HG02623 (cell line): ENCODE measurements at regions not wholly inside any gene's neighbourhood (a gene's known extent, or its start where the extent isn't known, plus 50 kb on each side); places are given as distances from the start of the nearest gene placed in this dataset.

Source experiments
- ATAC-seq: cut with Tn5 transposase; IDR thresholded peaks from one replicate; pipeline ENCODE4 v1.9.1; 2021; ENCODE audit warnings: moderate library complexity; ENCODE audit not compliant: unreplicated experiment

DNA sequence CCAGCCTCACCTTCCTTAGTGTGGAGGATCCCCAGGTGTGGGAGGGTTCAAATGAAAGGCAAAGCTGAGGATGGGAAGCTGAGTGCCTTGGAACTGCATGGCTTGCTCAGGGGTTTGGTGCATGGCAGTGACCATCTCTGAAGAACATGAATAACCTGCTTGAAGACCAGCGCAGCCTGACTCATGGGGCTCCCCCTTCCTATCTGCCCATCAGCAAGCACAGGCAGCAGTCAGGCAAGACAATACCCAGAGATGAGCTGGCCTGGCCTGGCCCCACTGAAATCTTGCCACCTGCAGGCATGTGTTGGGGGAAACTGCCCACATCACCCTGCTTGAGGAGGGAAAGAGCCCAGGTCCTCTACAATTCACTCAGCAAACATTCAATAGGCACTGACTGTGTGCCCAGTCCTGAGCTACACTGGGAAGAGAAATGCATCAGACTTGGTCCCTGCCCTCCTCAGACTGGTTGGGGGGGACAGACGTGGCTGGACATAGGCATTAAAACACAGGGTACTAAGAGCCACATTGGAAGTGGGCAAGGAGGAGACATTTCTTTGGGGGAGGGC is 105.0 kb upstream of the ALDH1B1 start:
- no peak for ATAC-seq

GRCh38 chr9:38286766-38287165 is 105.7 kb upstream of the ALDH1B1 start:
- no peak for ATAC-seq

DNA sequence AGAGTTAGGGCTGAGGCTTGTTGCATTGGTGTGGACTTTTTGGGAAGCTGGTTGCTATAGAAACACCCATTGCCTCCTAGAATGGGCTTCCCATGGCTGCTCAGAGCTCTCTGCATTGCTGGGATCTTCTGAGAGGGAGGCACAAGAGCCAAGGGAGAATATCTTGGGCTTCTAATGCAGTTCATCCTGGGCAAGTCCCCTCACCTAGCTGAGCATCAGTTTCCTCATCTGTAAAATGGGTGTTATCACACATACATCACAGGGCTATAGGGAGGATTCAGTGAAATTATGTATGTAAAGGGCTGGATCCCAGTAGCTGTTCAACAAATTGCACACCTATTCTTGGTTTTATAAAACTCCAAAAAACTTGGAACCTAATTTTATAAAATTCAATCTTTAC is 106.1 kb upstream of the ALDH1B1 start:
- no peak for ATAC-seq

- ATAC-seq = no peak
These were observed 107.3 kb upstream of the ALDH1B1 start for GRCh38 chr9:38285236-38285635.

GRCh38 chr9:38284588-38285051 is 107.9 kb upstream of the ALDH1B1 start:
- no peak for ATAC-seq

DNA sequence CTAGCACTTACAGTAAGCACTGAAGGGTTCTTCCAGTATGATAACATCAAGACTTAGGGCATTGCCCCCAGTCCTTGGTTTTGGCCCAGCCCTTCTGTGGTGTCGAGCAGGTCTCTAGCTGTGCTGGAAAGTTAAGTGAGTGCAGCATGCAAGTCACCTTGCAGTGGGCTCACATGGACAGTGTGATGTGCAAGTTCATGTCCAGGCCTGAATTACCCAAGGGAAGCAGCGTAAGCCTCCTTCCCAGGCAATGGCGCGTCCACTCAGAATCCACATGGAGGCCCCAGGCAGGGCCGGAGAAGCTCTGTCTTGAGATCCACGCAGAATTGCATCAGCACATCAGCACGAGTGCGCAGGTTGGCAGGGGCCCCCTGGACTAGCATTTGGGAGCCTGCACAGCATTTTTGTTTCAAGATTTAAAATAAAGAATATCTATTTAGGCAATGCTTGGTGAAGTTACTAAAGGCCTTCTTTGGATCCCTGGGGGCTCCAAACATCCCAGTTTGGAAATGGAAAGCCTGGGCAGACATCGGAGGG is 108.4 kb upstream of the ALDH1B1 start:
- ATAC-seq = no peak

DNA sequence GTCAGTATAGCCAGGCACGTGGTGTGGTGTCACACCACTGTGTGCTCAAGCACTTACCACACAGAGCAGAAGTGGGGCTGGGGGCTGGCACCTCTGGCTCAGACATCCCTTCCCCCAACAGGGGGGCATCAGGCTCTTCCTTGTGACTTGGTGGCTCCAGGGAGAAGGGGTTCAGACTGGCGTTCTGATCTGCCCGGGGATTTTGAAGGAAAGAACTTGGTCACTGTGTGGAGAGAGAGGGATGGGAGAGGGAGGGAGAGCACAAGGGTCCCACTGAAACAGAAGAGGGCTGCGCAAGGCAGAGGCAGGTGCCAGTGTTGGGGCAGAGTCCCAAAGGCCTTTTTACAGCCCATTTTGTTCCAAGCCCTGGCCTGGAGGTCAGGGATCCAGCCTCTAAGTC is 109.7 kb upstream of the ALDH1B1 start:
- ATAC-seq = no peak

DNA sequence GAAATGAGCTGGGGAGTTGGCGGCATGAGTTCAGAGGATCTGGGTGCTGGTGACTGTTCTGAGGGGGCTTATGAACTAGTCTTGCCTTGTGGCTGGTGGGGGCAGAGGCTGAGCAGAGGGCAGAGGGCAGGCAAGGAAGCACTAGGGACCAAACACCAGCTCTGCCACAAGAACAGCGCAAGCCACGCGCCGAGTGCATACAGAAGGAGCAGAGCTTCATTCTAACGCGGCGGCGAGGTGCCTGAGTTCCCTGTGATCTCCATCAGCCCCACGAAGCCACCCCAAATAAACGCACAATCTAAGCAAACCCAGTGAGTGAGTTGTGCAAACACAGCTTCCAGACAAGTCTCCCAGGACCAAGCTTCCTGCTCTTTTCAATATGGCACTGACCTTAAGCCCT is 110.6 kb upstream of the ALDH1B1 start:
- ATAC-seq = no peak

DNA sequence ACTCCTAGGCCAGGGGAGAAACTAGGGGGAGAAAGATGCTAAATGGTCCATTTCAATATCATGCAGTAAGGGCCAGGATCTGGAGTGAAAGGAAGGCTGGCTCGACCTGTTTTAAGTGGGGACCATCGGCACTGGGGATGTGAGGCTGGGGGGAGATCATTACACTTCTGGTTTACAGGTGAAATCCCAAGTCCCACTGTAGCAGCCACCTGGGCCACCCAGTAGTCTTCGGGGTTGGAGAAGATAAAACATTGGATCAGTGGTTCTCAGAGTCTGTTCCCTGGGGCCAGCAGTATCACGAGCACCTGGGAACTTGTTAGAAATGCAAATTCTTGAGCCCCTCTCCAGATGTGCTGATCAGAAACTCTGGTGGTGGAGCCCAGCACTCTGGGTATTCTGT is 111.3 kb upstream of the ALDH1B1 start:
- ATAC-seq = no peak

DNA sequence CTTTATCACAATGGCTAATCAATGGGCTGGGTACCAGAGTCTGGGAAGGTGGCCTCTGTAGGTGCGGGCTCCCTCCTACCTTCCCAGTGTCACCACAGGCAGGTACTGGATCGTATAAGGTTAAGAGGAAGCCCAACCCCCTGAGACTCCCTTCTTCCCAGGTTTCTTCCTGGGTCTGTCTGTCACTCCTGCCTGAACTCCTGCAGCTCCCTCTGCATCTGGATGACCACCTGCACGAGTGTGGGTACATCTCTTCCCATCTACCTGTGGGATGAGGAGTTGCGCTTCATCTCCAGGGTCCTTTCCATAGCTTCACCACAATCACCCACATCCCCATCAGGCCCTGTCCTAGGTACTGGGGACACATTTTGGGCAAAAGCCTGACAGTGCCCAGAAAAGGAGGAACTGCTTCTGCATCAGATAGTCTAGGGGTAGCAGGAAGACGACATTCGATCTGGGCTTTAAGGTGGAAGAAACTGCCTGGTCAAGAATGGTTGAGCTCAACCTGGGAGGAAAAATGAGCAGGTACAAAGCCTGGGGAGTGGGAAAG is 112.2 kb upstream of the ALDH1B1 start:
- no peak for ATAC-seq

DNA sequence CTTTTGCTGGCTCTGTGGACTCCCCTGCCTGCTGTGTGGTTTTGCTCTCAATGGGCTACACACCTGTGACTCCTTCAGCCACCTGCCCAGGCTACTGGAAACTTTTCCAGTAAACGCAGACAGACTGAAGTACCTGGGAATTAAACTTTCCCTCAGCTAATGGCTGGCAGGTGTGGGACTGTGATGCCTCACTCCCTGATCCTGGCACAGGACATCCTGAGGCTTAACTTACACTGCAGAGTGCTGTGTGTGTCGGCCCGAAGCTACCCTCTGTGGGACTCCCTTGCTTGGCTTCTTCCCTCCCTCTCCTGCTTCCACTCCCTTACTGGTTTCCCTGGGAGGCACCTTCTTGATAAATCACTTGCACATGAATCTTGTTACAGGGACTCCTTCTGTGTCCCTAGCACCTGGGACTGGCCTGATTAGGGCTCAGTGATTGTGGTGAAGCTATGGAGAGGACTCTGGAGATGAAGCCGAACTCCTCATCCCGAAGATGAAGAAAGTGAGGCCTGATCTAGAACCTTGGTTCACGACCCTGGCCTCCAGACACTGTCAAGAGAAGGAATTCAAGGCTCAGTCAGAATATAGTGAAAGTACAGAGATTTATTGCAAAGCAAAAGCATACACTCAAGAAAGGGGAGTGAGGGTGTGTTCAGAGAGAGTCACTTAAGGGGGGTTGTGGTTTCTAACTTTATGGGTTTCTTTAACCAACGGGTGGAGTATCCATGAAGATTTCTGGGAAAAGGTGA is 113.4 kb upstream of the ALDH1B1 start:
- ATAC-seq = no peak

DNA sequence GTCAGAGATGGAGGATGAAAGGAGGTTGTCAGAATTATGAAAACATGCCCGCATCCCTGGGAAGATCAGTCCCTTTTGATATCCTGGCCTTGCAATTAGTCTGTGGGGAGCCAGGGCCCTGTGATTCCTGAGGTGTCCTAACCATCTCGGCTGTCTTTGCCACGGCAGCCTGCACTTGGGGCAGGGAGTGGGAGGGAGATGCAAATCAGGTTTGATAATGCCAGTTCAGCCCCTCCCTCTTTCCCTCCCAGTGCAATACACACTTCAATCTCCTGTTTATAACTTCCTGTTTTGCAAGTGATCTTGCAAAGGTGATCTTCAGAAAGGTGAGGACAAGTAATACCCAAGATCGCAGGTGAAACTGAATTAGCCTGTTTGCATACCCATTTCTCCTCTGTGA is 114.0 kb upstream of the ALDH1B1 start:
- no peak for ATAC-seq

DNA sequence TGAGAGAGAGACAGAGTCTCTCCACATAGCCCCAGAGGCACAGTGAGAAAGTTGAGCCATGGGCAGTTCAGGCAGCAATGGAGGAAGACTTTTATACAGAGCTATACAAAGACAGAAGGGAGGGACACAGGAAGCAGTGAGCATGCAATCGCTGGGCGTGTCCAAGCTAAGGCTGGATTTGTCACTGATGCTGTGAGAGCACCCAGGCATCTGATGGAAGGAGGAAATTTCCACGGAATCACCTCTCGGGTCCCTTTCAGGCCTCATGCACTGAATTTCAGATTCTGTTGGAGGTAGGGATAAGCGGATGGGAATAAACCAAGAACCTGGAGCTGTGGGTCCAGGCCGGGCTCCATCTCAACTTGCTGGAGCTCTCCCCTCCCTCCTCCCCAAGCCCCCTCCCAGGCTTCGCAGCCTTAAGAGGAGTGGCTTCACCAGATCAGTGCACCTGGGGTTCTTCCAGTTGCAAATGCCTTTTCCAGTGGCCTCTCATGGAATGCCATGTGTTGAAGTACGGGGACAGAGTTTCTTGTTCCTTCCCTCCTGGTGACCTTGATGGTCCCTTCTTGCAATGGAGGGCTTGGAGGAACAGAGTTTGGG is 114.8 kb upstream of the ALDH1B1 start:
- no peak for ATAC-seq

- ATAC-seq = no peak
These were observed 115.6 kb upstream of the ALDH1B1 start for GRCh38 chr9:38276771-38277439.

DNA sequence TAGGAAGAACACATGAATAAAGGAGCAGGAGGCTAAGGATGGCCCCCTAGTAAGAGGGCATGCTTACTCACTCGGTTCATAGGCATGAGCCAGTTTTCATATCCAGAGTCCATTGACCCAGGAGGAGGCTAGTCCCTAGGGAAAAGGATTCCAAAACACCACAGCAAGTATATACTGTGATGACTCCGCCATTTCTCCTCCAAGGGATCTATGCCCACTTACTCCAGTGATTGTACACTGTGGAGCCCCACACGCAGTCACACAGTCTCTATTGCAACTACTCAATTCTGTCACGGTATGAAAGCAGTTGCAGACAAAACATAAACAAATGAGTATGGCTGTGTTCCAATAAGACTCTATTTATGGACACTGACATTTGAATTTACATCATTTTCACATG is 117.7 kb upstream of the ALDH1B1 start:
- ATAC-seq = no peak

DNA sequence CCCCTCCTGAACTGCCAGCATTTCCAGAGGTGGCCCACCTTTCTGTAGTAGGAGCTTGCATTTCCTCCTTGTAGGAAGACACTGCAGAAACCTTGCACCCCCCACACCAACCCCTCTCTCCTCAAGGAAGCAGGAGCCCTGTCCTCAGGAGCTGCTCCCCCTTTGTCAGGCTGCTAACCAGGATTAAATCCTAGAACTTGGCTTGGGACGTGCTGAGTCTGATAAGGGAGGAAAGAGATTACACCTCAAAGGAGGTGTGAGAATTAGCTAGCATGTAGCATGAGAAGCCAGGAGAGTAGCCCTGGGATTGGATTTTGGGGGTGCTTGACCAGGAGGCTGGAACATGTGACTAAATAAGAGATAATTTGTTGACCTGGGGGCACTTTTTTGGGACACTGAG is 119.8 kb upstream of the ALDH1B1 start:
- ATAC-seq = no peak

- ATAC-seq = no peak
These were observed 120.7 kb upstream of the ALDH1B1 start for GRCh38 chr9:38271666-38272241.

DNA sequence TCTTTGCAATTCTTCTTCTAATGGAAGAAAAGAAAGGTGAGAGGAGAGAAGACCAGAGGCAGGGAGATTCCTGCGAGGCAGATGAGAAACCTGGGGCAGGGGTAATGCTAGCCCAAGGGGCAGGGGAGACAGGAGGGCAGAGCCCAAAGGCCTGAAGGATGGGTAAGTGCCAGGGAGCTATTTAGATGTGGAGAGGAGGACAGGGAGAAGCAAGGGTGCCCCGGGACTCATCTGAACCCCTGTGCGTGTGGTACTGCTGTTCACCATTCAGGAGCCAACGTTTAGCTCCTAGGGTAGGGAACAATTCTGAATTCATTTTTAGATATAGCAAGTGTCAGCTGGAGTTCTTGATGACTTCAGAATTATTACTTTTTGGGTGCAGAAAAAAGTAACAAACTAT is 122.7 kb upstream of the ALDH1B1 start:
- no peak for ATAC-seq

GRCh38 chr9:38263532-38263931 is 129.0 kb upstream of the ALDH1B1 start:
- ATAC-seq = no peak

GRCh38 chr9:38259519-38260218 is 132.8 kb upstream of the ALDH1B1 start:
- ATAC-seq = no peak
